ENCODE measurements at regions not wholly inside any gene's neighbourhood (a gene's known extent, or its start where the extent isn't known, plus 50 kb on each side); places are given as distances from the start of the nearest gene placed in this dataset.

DNA sequence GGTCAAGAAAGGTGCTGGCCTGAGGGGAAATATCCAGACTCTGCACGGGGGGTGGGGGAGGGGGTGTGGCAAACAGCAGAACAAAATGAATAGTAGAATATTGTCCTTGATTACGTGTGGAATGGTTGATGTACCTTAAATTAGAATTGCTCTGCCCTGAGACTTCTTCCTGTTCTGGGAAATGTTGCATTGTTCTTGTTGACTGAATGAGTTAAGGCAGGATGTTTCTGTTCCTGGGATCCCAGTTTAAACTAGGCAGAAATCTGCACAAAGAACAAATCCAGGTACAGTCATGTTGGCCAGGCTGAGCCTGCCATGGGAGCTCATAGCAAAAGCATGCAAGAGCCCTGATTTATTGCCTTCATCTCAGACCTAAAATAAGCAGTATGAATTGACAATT lies 558.7 kb upstream of the VSTM2A start:
- DNase-seq (ENCODE audit: low read depth): no peak

DNA sequence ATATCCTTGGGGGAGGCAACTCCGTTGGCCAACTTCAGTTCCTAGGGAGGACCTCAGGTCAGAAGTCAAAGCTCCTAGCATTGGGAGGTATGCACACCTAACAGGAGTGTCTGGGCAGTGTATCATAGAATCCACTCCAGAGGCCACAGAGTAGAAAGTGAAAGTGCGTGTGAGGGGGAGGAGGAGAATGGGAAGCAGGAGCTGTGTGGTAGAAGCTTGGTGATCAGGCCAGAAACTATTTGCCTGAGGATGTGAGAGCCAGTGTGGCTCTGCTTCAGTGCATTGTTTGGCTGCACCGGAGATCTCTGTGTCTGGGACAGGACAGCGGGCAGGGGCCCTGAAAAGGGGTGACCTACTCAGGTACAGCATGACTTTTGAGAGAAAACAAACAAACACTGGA lies 557.4 kb upstream of the VSTM2A start:
- DNase-seq (ENCODE audit: low read depth): no peak

DNA sequence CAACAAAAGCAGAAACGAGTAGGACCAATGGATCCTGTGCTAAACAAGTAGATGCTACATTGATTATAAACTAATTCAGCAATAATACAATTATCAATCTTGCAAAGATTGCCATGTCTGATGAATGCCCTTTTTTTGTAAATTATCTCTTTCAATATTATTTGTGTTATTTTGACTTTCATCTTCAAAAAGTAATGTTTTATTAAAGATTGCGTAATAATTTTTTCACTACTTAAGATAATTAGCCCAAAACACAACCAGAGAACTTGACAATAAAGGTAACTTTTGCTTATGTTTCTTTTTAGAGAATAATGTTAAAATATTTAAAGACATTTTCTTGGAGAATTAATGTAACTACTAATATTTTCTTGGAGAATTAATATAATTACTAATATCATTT lies 553.8 kb upstream of the VSTM2A start:
- no peak for DNase-seq (ENCODE audit: low read depth)

DNA sequence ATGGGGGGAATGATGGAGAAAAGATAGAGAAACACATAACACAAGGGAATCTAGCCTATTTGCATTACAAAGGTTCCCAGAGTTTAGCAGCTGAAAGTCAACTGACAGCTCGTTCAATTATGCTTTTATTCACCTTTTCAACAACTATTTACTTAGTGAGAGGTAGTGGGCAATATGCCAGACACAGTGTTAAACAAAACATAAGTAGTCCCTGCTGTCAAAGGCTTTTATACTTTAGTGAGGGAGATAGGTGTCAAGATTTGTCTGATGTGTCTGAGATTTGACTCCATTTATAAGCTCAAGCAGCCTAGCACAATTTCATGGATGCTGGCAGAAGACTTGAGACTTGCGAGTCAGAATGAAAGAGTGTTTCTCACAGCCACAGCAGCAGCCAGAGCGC lies 549.0 kb upstream of the VSTM2A start:
- DNase-seq (ENCODE audit: low read depth): no peak

GRCh38 chr7:53996876-53997275 lies 545.3 kb upstream of the VSTM2A start:
- no peak for DNase-seq (ENCODE audit: low read depth)

DNA sequence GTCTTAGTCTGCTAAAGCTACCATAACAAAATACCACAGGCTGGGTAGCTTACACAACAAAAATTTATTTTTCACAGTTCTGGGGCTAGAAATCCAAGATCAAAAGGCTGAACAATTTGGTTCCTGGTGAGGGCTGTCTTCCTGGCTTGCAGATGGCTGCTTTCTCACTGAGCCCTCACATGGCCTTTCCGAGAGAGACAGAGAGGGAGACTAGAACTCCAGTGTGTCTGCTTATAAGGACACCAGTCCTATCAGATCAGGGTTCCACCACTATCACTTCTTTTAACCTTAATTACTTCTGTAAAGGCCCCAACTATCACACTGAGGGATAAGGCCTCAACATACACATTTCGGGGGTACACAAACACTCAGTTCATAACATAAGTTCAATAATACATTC lies 527.4 kb upstream of the VSTM2A start:
- DNase-seq (ENCODE audit: low read depth): no peak

- DNase-seq (ENCODE audit: low read depth): no peak
Measured at GRCh38 chr7:54015251-54015650, 526.9 kb upstream of the VSTM2A start.

DNA sequence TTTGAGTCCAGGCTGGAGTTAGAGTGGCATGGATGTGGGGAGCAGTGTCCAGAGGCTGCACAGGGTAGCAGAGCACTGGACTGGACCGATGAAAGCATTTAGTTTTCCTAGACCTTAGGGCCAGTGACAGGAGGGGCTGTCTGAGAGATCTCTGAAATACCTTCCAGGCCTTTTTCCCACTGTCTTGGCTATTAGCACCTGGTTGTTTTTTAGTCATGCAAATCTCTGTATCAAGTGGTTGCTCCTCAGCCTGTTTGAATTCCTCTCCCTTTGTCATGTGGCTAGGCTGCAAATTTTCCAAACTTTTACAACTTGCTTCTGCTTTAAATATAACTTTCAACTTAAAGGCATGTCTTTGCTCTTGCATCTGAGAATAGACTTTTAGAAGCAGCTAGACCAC lies 504.3 kb upstream of the VSTM2A start:
- no peak for DNase-seq (ENCODE audit: low read depth)

DNA sequence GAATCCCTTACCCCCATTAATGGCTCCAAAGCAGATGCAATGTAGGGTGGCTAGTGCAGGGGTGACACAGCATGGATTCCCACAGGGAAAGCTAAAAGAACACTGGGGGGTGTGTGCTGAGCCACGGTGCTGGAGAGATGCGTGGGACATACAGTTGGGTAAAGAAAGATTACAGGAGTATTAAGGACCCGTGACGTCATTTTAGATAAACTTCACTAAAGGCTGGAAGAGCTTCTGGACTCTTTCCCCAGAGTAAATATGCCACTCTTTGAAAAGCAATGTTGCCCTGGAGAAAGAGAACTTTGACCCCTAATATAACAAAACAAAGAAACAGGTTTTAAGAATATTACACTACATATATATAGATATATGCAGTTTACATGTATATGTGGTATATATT lies 481.5 kb upstream of the VSTM2A start:
- DNase-seq (ENCODE audit: low read depth): no peak

- no peak for DNase-seq (ENCODE audit: low read depth)
Measured at GRCh38 chr7:54066643-54067042, 475.5 kb upstream of the VSTM2A start.

GRCh38 chr7:54069843-54070242 lies 472.3 kb upstream of the VSTM2A start:
- no peak for DNase-seq (ENCODE audit: low read depth)

DNA sequence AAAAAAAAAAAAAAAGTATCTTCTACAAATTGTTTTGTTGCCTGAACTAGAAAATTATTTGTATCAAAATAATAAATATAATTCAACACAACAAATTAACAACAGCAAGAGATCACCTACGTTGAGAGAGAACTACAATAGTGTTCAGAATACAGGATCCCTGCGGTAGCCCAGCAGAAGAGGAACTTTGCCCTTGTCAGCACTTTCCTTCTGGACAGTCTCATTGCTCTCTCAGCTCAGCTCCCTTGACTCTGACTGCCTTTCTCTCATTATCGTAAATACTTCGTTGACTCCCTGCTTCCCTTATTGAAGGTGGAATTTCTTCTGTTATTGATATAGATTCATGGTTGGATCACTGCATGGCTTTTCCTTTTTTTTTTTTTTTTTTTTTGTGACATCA lies 469.5 kb upstream of the VSTM2A start:
- DNase-seq (ENCODE audit: low read depth): no peak

GRCh38 chr7:54076616-54077015 lies 465.6 kb upstream of the VSTM2A start:
- DNase-seq (ENCODE audit: low read depth): no peak

DNA sequence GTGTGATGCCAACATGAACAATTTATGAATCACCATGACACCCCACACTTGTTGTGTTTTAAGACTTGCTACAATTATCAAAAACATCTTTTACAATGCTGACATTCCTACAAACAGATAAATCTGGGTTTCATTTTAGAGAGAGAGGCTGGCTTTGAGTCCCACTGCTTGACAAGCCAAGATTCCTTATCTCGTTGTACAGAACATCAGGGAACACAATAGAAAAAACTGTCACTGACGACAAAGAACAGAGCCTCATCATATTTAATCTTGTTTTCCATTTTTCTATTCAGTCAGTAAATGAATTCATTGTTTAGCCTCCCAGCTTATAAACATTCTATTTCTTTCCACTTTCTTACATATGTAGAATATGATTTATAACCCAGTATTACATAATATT lies 461.6 kb upstream of the VSTM2A start:
- no peak for DNase-seq (ENCODE audit: low read depth)

GRCh38 chr7:54080971-54081370 lies 461.2 kb upstream of the VSTM2A start:
- no peak for DNase-seq (ENCODE audit: low read depth)

DNA sequence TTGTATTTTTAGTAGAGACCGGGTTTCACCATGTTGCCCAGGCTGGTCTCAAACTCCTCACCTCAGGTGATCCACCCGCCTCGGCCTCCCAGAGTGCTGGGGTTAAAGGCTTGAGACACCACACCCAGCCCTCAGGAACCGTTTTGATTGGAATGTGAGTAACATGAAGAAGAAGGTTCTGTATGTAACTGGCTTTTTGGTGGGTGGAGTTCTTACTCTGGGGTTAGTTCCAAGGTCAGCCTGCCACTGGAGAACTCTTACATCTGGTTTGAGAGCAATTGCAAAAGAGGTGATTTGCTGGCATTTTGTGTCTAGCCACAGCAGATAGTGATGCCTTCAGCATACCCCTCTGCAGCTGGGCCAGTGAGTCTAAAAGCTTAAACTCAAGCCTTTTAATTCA lies 457.8 kb upstream of the VSTM2A start:
- no peak for DNase-seq (ENCODE audit: low read depth)

GRCh38 chr7:54090652-54091213 lies 451.4 kb upstream of the VSTM2A start:
- no peak for DNase-seq (ENCODE audit: low read depth)

GRCh38 chr7:54091322-54091721 lies 450.9 kb upstream of the VSTM2A start:
- no peak for DNase-seq (ENCODE audit: low read depth)

GRCh38 chr7:54097886-54098285 lies 444.3 kb upstream of the VSTM2A start:
- DNase-seq (ENCODE audit: low read depth): no peak

- DNase-seq (ENCODE audit: low read depth): no peak
Measured at GRCh38 chr7:54109501-54109900, 432.7 kb upstream of the VSTM2A start.

DNA sequence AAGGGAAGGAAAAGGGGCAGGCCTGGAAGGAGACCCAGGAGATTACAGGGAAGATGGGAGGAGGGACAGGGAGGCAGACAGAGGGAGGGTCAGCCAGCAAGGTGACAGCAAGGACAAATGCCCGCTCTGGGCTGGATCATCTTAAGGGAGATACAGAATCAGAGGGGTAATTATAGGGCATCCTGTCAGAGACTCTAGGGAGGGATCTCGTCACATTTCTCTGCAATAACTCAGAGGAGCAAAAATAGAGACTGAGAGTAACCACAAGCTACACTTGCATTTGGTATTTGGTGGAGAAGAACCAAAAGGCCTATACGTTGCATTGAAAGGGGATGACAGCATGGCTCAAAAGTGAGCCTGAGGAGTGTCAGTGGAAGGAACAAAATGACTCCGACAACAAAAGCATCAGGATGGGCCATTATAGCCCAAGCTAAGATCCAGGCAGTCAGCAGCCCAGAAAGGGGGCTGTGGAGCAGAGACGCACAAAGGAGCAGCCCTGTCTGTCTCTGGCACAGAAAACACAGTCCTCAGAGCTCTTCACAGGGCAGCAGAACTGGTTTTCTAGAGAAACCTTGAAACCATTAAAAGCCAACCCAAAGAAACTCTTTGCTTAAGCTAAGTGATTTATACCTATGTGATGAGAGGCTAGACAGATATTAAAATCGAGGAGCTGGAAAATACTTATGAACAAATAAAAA lies 430.2 kb upstream of the VSTM2A start:
- no peak for DNase-seq (ENCODE audit: low read depth)

- DNase-seq (ENCODE audit: low read depth): no peak
Measured at GRCh38 chr7:54112567-54112966, 429.6 kb upstream of the VSTM2A start.

DNA sequence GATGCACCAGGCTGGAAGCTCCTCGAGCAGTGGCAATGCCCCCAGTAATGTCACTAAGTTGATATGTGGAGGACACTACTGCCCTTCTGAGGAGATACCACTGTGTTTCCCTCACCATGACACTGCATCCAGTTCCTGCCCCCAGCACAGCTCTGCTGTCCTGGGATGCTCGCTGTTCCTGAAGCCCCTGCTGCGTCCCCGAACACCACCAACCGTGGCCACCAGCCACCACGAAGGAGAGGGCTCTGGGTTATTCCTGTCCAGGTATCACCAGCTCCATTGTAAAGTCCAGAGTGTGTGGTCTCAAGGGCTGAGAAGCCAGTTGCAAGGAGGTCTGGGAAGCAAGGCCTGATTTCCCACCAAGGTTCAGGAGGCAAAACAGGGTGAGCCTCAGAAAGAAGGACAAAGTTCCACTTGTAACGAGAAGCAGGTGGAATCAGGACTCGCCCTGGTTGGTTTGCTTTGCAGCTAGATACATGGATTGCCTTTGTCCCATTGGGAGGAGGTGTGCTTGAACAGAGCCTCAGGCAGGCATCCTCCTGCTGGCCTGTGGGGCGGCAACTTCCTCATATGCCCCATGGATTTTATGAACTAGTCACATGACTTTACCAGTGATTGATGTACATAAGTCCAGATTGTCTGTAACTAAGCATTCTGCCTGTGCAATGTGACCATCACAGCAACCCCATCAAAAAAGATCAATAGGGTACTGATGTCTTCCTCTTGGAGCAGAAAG lies 427.0 kb upstream of the VSTM2A start:
- DNase-seq (ENCODE audit: low read depth): no peak

GRCh38 chr7:54116956-54117355 lies 425.2 kb upstream of the VSTM2A start:
- no peak for DNase-seq (ENCODE audit: low read depth)

Data from fibroblast of gingiva (primary cell).